ENCODE measurements at regions not wholly inside any gene's neighbourhood (a gene's known extent, or its start where the extent isn't known, plus 50 kb on each side); places are given as distances from the start of the nearest gene placed in this dataset.

GRCh38 chr5:67267512-67268216, 71.1 kb upstream of the CD180 start:
- no peak for DNase-seq (ENCODE audit: low read depth)
- in situ Hi-C loops (cut with HindIII; ENCODE audit: low sequenced_read_pairs), result loop anchor here (5.0 to 10.0 kb wide), 3 partner anchors 127 to 377 kb away; no protein-coding TSS in a partner anchor
- H3K4me3 ChIP-seq (ENCODE audit: low read depth, low read length), result no peak overlapping the region
- TF ChIP-seq, protein P1, sequence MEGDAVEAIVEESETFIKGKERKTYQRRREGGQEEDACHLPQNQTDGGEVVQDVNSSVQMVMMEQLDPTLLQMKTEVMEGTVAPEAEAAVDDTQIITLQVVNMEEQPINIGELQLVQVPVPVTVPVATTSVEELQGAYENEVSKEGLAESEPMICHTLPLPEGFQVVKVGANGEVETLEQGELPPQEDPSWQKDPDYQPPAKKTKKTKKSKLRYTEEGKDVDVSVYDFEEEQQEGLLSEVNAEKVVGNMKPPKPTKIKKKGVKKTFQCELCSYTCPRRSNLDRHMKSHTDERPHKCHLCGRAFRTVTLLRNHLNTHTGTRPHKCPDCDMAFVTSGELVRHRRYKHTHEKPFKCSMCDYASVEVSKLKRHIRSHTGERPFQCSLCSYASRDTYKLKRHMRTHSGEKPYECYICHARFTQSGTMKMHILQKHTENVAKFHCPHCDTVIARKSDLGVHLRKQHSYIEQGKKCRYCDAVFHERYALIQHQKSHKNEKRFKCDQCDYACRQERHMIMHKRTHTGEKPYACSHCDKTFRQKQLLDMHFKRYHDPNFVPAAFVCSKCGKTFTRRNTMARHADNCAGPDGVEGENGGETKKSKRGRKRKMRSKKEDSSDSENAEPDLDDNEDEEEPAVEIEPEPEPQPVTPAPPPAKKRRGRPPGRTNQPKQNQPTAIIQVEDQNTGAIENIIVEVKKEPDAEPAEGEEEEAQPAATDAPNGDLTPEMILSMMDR (IDR thresholded peaks at IDR 0.05; ENCODE audit: low read depth, low read length, missing control alignments), result no peak

DNA sequence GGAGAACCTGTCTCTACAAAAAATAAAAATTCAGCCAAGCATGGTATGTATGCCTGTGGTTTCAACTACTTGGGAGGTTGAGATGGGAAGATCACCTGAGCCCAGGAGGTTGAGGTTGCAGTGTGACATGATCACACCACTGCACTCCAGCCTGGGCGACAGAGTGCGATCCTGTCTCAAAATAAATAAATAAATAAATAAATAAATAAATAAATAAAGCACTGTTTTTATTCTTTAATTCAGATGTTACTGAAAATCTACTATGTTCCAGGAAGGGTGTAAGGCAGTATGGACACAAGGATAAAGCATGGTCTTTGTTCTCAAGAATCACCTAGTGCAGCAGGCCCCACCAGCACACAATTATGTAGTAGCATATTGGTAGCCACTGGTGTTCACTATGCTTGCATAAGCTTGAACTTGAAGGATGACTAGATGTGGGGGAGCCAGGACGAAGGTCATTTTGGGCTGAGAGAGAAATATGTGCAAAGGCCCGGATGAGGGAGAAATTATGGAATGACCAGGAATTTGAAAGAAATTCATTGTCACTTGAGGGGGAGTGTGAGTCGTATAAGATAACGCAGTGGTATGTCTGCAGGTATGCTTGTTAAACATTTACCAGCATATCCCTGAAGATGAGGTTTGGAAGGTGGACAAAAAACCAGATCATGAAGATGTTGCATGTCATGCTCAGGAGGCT, 70.2 kb upstream of the CD180 start:
- in situ Hi-C loops (cut with HindIII; ENCODE audit: low sequenced_read_pairs), result loop anchor here (5.0 to 10.0 kb wide), 3 partner anchors 128 to 378 kb away; no protein-coding TSS in a partner anchor
- DNase-seq (ENCODE audit: low read depth), result no peak
- no peak overlapping the region for H3K4me3 ChIP-seq (ENCODE audit: low read depth, low read length)
- TF ChIP-seq, protein P1 (IDR thresholded peaks at IDR 0.05; ENCODE audit: low read depth, low read length, missing control alignments), result no peak

DNA sequence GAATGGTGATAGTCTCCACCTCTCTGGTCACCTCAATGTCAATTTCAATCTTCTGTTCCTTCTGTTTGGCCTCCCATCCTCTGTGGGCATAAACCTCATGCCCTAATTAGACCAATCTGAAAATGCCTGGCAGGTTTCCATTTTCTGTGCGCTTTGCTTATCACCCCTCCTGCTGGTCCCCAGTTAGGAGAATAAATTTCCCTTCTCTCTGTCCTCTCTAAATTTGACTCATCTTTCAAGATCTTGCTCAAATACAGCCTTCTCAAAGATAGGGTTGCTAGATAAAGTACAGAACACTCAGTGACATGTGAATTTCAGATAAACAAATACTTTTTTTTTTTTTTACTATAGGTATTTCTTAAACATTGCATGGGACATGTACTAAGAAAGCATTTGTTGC, 69.4 kb upstream of the CD180 start:
- TF ChIP-seq, protein P1 (IDR thresholded peaks at IDR 0.05; ENCODE audit: low read depth, low read length, missing control alignments), result no peak
- in situ Hi-C loops (cut with HindIII; ENCODE audit: low sequenced_read_pairs), result loop anchor here (5.0 to 10.0 kb wide), 3 partner anchors 129 to 379 kb away; no protein-coding TSS in a partner anchor
- DNase-seq (ENCODE audit: low read depth), result no peak
- no peak overlapping the region for H3K4me3 ChIP-seq (ENCODE audit: low read depth, low read length)

GRCh38 chr5:67263656-67264408, 67.2 kb upstream of the CD180 start:
- TF ChIP-seq, protein P1 (IDR thresholded peaks at IDR 0.05; ENCODE audit: low read depth, low read length, missing control alignments), result no peak
- no peak for DNase-seq (ENCODE audit: low read depth)
- in situ Hi-C loops (cut with HindIII; ENCODE audit: low sequenced_read_pairs), result loop anchor here (10.0 kb wide), 2 partner anchors 131 to 381 kb away; no protein-coding TSS in a partner anchor
- no peak overlapping the region for H3K4me3 ChIP-seq (ENCODE audit: low read depth, low read length)

DNA sequence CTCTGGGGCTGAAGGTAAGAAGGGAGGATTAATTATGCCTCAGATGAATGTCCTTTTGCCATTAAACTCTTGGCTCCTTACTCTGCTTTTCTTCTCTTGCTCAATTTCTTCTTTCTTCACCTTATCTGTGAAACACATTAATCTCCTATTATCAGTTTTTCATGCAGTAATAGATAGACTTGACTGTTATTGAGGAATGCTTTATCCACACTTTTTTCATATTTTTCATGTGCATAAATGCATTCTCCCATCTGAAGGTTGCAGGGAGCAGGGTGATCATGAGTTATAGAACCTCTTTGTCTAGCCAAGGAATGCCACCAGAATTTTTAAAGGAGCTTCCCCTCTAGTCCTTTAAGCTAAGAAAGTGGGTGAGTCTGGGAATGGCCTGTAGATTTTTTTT, 66.4 kb upstream of the CD180 start:
- no peak for DNase-seq (ENCODE audit: low read depth)
- TF ChIP-seq, protein P1 (IDR thresholded peaks at IDR 0.05; ENCODE audit: low read depth, low read length, missing control alignments), result no peak
- no peak overlapping the region for H3K4me3 ChIP-seq (ENCODE audit: low read depth, low read length)
- in situ Hi-C loops (cut with HindIII; ENCODE audit: low sequenced_read_pairs), result loop anchor here (10.0 kb wide), 2 partner anchors 132 to 382 kb away; no protein-coding TSS in a partner anchor

DNA sequence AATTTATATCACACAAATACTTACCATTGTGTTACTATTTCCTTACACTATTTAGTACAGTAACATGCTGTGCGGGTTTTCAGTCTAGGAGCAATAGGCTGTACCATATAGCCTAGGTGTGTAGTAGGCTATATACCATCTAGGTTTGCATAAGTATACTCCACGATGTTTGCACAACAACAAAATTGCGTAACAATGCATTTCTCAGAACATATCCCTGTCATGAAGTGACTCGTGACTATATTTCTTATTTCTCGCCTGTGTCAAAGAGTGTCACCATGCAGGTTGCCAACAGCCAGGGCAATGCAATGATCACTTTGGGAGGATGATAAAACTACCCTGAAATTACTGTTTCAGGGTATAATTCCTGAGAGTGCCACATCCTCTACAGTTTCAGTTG, 65.6 kb upstream of the CD180 start:
- TF ChIP-seq, protein P1 (IDR thresholded peaks at IDR 0.05; ENCODE audit: low read depth, low read length, missing control alignments), result no peak
- in situ Hi-C loops (cut with HindIII; ENCODE audit: low sequenced_read_pairs), result loop anchor here (10.0 kb wide), 2 partner anchors 133 to 383 kb away; no protein-coding TSS in a partner anchor
- H3K4me3 ChIP-seq (ENCODE audit: low read depth, low read length), result no peak overlapping the region
- no peak for DNase-seq (ENCODE audit: low read depth)
